Neural progenitor cell (in vitro differentiated cells): ENCODE measurements at regions not wholly inside any gene's neighbourhood (a gene's known extent, or its start where the extent isn't known, plus 50 kb on each side); places are given as distances from the start of the nearest gene placed in this dataset.

Source experiments
- EZH2 ChIP-seq: fragments of 200-600 bp; sonication (generic); IDR thresholded peaks from 2 replicates; pipeline ENCODE4 v1.6.1; 2017; ENCODE audit warnings: antibody characterized with exemption, mild to moderate bottlenecking, moderate library complexity
- TF ChIP-seq, protein P1 (sequence below): fragments of 200-600 bp; sonication (generic); IDR thresholded peaks from 2 replicates; pipeline ENCODE4 v1.5.1; 2017; ENCODE audit warnings: antibody characterized with exemption, mild to moderate bottlenecking

DNA sequence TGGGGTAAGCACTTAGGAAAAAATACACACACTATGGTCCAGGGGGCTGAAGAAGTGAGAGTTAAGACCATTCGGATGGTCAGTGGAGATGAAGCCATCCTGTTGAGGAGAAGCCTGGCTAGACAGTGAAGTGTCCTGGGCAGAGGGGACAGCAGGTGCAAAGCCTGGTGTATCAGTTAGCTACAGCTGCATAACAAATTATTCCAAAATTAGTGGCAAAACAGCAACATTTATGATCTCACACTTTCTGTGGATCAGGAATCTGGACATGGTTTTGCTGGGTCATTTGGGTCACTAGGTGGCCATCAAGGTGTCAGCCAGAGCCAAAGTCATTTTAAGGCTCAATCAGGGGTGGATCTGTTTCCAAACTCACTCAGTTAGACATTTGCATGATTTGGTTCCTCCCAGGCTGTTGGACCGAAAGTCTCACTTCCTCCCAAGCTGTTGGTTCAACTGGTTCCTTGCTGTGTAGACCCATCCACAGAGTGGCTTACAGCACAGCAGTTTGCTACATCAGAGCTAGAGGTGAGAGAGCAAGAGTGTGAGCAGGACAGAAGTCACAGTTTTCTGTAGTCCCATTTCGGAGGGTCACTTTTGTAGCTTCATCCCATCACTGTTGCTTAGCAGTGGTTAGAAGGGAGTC is 80.1 kb upstream of the ALX4 start:
- TF ChIP-seq, protein P1, sequence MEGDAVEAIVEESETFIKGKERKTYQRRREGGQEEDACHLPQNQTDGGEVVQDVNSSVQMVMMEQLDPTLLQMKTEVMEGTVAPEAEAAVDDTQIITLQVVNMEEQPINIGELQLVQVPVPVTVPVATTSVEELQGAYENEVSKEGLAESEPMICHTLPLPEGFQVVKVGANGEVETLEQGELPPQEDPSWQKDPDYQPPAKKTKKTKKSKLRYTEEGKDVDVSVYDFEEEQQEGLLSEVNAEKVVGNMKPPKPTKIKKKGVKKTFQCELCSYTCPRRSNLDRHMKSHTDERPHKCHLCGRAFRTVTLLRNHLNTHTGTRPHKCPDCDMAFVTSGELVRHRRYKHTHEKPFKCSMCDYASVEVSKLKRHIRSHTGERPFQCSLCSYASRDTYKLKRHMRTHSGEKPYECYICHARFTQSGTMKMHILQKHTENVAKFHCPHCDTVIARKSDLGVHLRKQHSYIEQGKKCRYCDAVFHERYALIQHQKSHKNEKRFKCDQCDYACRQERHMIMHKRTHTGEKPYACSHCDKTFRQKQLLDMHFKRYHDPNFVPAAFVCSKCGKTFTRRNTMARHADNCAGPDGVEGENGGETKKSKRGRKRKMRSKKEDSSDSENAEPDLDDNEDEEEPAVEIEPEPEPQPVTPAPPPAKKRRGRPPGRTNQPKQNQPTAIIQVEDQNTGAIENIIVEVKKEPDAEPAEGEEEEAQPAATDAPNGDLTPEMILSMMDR = no peak
- TF ChIP-seq EZH2 = no peak
